Posterior vena cava (tissue), 2 donors: ENCODE measurements at regions not wholly inside any gene's neighbourhood (a gene's known extent, or its start where the extent isn't known, plus 50 kb on each side); places are given as distances from the start of the nearest gene placed in this dataset.

ENCODE experiments used
- DNase-seq: peaks from one replicate; pipeline ENCODE4 v3.0.0-alpha.2; 2020; ENCODE audit warnings: low spot score
- intact Hi-C, 2 donors: fragments of 100-400 bp; cut with DNase I; formaldehyde crosslinking; loops; one replicate each; pipeline versions ENCODE4 v1.14.1 to v1.14.2; 2022 to 2023
- donor health status: DM: yes; HTN: yes; CAD: no.
- donor health status: DM: yes; HTN: yes; CAD: no.

GRCh38 chr18:22026889-22027288 is 142.5 kb upstream of the GATA6 start:
- DNase-seq = no peak
- intact Hi-C loops = no loop called here

GRCh38 chr18:22031611-22032010 is 137.8 kb upstream of the GATA6 start:
- intact Hi-C loops = no loop called here
- no peak for DNase-seq

GRCh38 chr18:22032392-22032961 is 136.9 kb upstream of the GATA6 start:
- intact Hi-C loops = no loop called here
- DNase-seq = no peak

- no peak for DNase-seq
- intact Hi-C loops = no loop called here
Observed at GRCh38 chr18:22033085-22033484, 136.3 kb upstream of the GATA6 start.

GRCh38 chr18:22034276-22034675 is 135.1 kb upstream of the GATA6 start:
- no peak for DNase-seq
- intact Hi-C loops = no loop called here

- DNase-seq = no peak
- intact Hi-C loops = no loop called here
Observed at GRCh38 chr18:22040533-22040932, 128.9 kb upstream of the GATA6 start.

- DNase-seq = no peak
- intact Hi-C loops = no loop called here
Observed at GRCh38 chr18:22043837-22044236, 125.6 kb upstream of the GATA6 start.

- no peak for DNase-seq
- intact Hi-C loops = no loop called here
Observed at GRCh38 chr18:22044474-22045220, 124.7 kb upstream of the GATA6 start.

- DNase-seq = no peak
- intact Hi-C loops = no loop called here
Observed at GRCh38 chr18:22045221-22045918, 124.0 kb upstream of the GATA6 start.

GRCh38 chr18:22046473-22046872 is 122.9 kb upstream of the GATA6 start:
- no peak for DNase-seq
- intact Hi-C loops = no loop called here

- intact Hi-C loops = no loop called here
- DNase-seq = no peak
Observed at GRCh38 chr18:22047485-22047884, 121.9 kb upstream of the GATA6 start.

- no peak for DNase-seq
- intact Hi-C loops = no loop called here
Observed at GRCh38 chr18:22048221-22048620, 121.2 kb upstream of the GATA6 start.

- intact Hi-C loops = no loop called here
- no peak for DNase-seq
Observed at GRCh38 chr18:22048932-22049615, 120.3 kb upstream of the GATA6 start.

- intact Hi-C loops = no loop called here
- no peak for DNase-seq
Observed at GRCh38 chr18:22052405-22053105, 116.8 kb upstream of the GATA6 start.

- DNase-seq = no peak
- intact Hi-C loops = no loop called here
Observed at GRCh38 chr18:22055466-22056238, 113.7 kb upstream of the GATA6 start.

GRCh38 chr18:22056950-22057349 is 112.4 kb upstream of the GATA6 start:
- no peak for DNase-seq
- intact Hi-C loops = no loop called here

- intact Hi-C loops = no loop called here
- DNase-seq = no peak
Observed at GRCh38 chr18:22057908-22058527, 111.4 kb upstream of the GATA6 start.

- intact Hi-C loops = no loop called here
Observed at GRCh38 chr18:22060361-22060760, 109.0 kb upstream of the GATA6 start.

More at GRCh38 chr18:22060361-22060760, 109.0 kb upstream of the GATA6 start:
- DNase-seq = no peak
